Right lobe of liver (tissue), 6 donors: ENCODE measurements at regions not wholly inside any gene's neighbourhood (a gene's known extent, or its start where the extent isn't known, plus 50 kb on each side); places are given as distances from the start of the nearest gene placed in this dataset.

ENCODE experiments used
- ATAC-seq, 4 donors: fragments of 200-7000 bp; cut with Tn5 transposase; one replicate each; pipeline ENCODE4 v1.9.1; 2020; ENCODE audit warnings: mild to moderate bottlenecking in 4 of 4, moderate library complexity in 4 of 4
- DNase-seq, 3 donors: peaks; one replicate each; pipeline ENCODE4 v3.0.0-alpha.2; 2020
- H3K27ac ChIP-seq, 3 donors: fragments of 200-600 bp; one replicate each; pipeline ENCODE4 v1.8.0; 2022
- H3K27me3 ChIP-seq, 2 donors: fragments of 200-600 bp; one replicate each; pipeline ENCODE4 v1.8.0; 2022
- H3K36me3 ChIP-seq, 4 donors: fragments of 200-600 bp; sonication (generic) in 1 of 4; one replicate each; pipeline versions ENCODE4 v1.5.1 to v1.8.0; 2017 to 2022; ENCODE audit warnings: control low read depth in 1 of 4
- H3K4me1 ChIP-seq, 4 donors: fragments of 200-600 bp; sonication (generic) in 1 of 4; one replicate each; pipeline versions ENCODE4 v1.5.1 to v1.8.0; 2017 to 2022; ENCODE audit warnings: control low read depth in 1 of 4
- H3K4me3 ChIP-seq, 3 donors: fragments of 200-600 bp; one replicate each; pipeline ENCODE4 v1.8.0; 2022
- H3K9me3 ChIP-seq, 4 donors: fragments of 200-600 bp; sonication (generic) in 1 of 4; one replicate each; pipeline versions ENCODE4 v1.5.1 to v1.8.0; 2017 to 2022; ENCODE audit warnings: control low read depth in 1 of 4
- POLR2A ChIP-seq: fragments of 450-650 bp; IDR thresholded peaks from one replicate; pipeline ENCODE4 v1.6.1; 2017; ENCODE audit warnings: antibody characterized with exemption, mild to moderate bottlenecking
- WGBS: methylation state at CpG from one replicate; pipeline ENCODE4 v1.1.6; 2018; ENCODE audit warnings: low coverage, low lambda C conversion rate; ENCODE audit not compliant: insufficient coverage; ENCODE audit errors: missing lambda C conversion rate; 5-methylcytosine and 5-hydroxymethylcytosine counted together
- intact Hi-C, 2 donors: fragments of 100-400 bp; cut with DNase I; formaldehyde crosslinking; loops; one replicate each; pipeline versions ENCODE4 v1.11.2 to v1.14.1; 2022
- TF ChIP-seq, protein P1 (sequence below), 4 donors: fragments of 200-600 bp in 3 of 4; fragments of 450-650 bp in 1 of 4; IDR thresholded peaks; one replicate each; pipeline versions ENCODE4 v1.5.1 to v1.8.0; 2016 to 2022; ENCODE audit warnings: antibody characterized with exemption in 4 of 4, mild to moderate bottlenecking in 2 of 4
- donor health status: DM: no; HTN: yes; CAD: no.
- donor health status: DM: no; HTN: no; CAD: no.
- donor health status: DM: no; HTN: no; CAD: no.
- donor health status: DM: no; HTN: yes; CAD: no.
- donor health status: DM: no; HTN: yes; CAD: no.

DNA sequence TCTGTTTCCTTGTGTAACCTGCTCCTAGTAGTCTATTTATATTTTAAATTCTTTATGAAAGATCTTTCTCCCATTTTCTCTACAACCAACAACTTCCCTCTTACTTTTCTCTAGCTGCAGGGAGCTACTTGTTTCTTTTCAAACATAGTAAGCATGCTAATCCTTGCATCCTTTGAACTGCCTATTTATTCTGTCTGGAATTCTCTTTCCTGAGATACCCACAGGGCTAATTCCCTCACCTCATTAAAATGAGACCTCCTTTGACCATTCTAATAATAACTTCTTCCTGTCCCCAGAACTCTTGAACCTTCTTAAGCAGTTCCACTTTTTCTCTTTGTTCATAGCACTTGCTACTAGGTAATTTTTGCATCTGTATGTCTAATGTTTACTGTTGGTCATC, 620.6 kb upstream of the CDH18 start:
- Histone ChIP-seq H3K27me3 (no peaks in the 10 kb centered on the region), H3K9me3 (no peaks in the 10 kb centered on the region), H3K27ac (no peak overlapping the region), H3K4me1 (no peaks in the 10 kb centered on the region), H3K36me3 (no peaks in the 10 kb centered on the region), H3K4me3 (no peak overlapping the region)
- TF ChIP-seq, protein P1, sequence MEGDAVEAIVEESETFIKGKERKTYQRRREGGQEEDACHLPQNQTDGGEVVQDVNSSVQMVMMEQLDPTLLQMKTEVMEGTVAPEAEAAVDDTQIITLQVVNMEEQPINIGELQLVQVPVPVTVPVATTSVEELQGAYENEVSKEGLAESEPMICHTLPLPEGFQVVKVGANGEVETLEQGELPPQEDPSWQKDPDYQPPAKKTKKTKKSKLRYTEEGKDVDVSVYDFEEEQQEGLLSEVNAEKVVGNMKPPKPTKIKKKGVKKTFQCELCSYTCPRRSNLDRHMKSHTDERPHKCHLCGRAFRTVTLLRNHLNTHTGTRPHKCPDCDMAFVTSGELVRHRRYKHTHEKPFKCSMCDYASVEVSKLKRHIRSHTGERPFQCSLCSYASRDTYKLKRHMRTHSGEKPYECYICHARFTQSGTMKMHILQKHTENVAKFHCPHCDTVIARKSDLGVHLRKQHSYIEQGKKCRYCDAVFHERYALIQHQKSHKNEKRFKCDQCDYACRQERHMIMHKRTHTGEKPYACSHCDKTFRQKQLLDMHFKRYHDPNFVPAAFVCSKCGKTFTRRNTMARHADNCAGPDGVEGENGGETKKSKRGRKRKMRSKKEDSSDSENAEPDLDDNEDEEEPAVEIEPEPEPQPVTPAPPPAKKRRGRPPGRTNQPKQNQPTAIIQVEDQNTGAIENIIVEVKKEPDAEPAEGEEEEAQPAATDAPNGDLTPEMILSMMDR (IDR thresholded peaks at IDR 0.05) = no peak
- no peak for TF ChIP-seq POLR2A
- ATAC-seq (no peak), DNase-seq (no peak)
- intact Hi-C loops = no loop called here

DNA sequence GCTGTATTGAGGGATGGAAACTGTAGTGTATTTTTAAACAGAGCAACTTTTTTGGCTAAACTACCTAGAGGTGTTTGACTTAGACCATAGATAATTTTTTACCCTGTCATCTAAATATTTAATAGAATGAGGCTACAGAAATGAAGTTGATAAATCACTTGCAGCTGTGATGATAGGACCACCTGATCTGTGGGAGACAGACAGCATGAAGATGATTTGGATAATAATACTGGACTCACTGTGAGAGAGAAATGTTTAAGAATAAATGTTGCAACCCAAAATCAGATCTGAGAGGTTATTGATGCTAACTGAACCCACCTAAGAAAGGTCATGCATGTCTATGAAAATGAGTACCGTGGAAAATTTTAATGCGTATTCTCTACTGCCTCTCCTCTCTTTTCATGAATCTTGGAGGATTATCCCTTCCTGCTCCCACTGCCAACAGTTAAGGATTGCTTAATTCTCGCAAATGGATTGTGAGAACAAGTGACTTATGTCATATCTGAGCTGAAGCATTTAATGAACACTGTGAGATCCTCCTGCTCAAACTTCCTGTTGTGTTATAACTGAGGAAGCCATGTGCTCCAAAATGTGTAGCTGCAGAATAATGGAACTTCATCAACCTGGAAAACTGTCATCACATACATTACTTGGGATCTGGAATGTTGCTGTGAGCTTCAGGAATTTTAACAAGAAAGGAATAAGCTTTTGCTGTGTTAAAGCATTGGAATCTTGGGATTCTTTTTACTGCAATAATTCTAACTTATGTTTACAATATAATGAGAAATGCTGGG, 617.9 kb upstream of the CDH18 start:
- DNase-seq (no peak), ATAC-seq (no peak)
- Histone ChIP-seq H3K9me3 (no peaks in the 10 kb centered on the region), H3K27ac (no peak overlapping the region), H3K27me3 (no peaks in the 10 kb centered on the region), H3K4me3 (no peak overlapping the region), H3K4me1 (no peaks in the 10 kb centered on the region), H3K36me3 (no peaks in the 10 kb centered on the region)
- TF ChIP-seq, protein P1 (IDR thresholded peaks at IDR 0.05) = no peak
- no peak for TF ChIP-seq POLR2A
- intact Hi-C loops = no loop called here
- WGBS = 51% methylated on average over 3 of the region's 3 CpGs

DNA sequence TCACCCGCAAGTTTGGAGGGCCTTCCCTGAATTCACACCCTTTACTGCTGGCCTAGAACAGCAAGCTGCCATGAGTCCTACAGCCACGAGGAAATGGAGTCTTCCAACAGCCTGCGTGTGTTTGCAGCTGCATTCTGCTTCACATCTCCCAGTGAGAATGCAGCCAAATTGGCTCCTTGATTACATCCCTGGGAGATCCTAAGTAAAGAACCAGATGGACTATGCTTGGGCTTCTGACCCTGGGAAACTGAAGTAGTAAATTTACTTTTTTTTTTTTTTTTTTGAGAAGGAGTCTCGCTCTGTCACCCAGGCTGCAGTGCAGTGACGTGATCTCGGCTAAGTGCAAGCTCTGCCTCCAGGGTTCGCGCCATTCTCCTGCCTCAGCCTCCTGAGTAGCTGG, 617.0 kb upstream of the CDH18 start:
- WGBS = 79% methylated on average over 6 of the region's 8 CpGs

DNA sequence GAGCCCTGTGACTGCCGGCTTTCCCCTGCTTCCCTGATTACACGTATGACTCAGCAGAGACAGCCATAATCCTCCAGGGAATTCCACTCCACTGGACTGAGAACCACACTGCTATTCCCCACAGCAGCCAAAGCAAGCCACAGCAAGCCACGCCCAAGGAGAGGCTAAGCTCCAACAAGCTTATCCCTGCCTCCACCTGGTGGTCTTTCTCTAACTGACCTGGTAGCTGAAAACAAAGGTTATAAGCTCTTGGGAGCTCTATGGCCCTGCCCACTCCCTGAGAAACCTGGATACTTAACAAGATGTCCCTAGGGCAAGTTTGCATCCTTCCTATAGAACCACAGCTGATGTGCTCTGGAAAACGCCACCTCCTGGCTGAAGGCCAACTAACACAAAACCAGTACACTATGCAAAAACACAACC, 613.7 kb upstream of the CDH18 start:
- no peak for DNase-seq
- intact Hi-C loops = no loop called here
- H3K36me3 ChIP-seq = no peaks in the 10 kb centered on the region
- H3K9me3 ChIP-seq = no peaks in the 10 kb centered on the region
- WGBS = no CpG with 5 or more reads among the region's 4 CpGs
- TF ChIP-seq, protein P1 (IDR thresholded peaks at IDR 0.05) = no peak
- no peak for TF ChIP-seq POLR2A
- no peaks in the 10 kb centered on the region for H3K4me1 ChIP-seq
- no peak overlapping the region for H3K27ac ChIP-seq
- H3K27me3 ChIP-seq = no peaks in the 10 kb centered on the region
- no peak for ATAC-seq
- no peak overlapping the region for H3K4me3 ChIP-seq

More for the DNA sequence above, 617.0 kb upstream of the CDH18 start:
- Histone ChIP-seq H3K4me1 (no peaks in the 10 kb centered on the region), H3K36me3 (no peaks in the 10 kb centered on the region), H3K4me3 (no peak overlapping the region), H3K27me3 (no peaks in the 10 kb centered on the region), H3K27ac (no peak overlapping the region), H3K9me3 (no peaks in the 10 kb centered on the region)
- intact Hi-C loops = no loop called here
- TF ChIP-seq, protein P1 (IDR thresholded peaks at IDR 0.05) = no peak
- no peak for TF ChIP-seq POLR2A
- no peak for ATAC-seq
- DNase-seq = no peak

DNA sequence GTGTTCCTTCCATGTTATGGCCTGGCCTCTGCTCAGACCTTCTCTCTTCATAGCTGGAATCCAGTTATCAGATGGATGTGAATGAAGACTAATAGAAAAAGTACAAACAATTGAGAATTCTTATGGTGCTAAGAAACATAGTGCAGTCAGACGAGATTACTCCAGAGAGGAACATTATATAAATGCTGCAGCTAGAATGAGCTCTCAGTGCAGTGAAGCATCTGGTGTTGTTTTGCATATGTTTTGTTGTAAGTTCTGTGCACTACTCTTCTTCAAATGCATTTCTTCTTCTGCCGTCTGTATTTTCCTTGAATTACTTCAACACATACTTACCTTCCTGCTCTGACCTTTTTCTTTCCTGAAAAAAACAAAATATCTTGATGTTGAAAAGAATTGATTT, 602.4 kb upstream of the CDH18 start:
- ATAC-seq = no peak
- no peaks in the 10 kb centered on the region for H3K9me3 ChIP-seq
- no peak overlapping the region for H3K4me3 ChIP-seq
- 29% methylated on average over 2 of the region's 2 CpGs for WGBS
- no peak overlapping the region for H3K27ac ChIP-seq
- H3K4me1 ChIP-seq = no peaks in the 10 kb centered on the region
- TF ChIP-seq POLR2A = no peak
- TF ChIP-seq, protein P1 (IDR thresholded peaks at IDR 0.05) = no peak
- H3K36me3 ChIP-seq = no peaks in the 10 kb centered on the region
- no peaks in the 10 kb centered on the region for H3K27me3 ChIP-seq
- DNase-seq = no peak
- intact Hi-C loops = no loop called here
